ENCODE measurements at regions not wholly inside any gene's neighbourhood (a gene's known extent, or its start where the extent isn't known, plus 50 kb on each side); places are given as distances from the start of the nearest gene placed in this dataset.

DNA sequence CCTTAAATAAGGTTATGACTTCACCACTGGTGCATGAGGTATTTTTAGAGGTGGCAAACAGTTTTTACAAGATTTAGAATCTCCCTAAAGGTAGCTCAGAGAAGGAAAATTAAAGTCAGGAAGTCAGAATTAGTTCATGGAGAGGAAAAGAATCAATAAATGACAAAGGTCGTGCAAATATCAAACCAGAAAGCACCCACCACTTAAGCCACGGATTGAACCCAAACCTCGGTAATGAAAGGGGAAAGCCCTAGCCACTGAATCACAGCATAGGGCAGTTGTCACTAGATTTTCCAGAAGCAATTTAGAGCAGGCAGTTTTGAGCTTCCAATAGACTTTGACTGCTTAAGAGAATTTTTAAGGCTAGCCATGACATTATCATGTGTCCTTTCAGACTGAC, 1590.4 kb downstream of the SLITRK1 start:
- TF ChIP-seq RCOR1 (IDR thresholded peaks at IDR 0.05; ENCODE audit: insufficient replicate concordance, low read length), result no peak
- TF ChIP-seq, protein P1, sequence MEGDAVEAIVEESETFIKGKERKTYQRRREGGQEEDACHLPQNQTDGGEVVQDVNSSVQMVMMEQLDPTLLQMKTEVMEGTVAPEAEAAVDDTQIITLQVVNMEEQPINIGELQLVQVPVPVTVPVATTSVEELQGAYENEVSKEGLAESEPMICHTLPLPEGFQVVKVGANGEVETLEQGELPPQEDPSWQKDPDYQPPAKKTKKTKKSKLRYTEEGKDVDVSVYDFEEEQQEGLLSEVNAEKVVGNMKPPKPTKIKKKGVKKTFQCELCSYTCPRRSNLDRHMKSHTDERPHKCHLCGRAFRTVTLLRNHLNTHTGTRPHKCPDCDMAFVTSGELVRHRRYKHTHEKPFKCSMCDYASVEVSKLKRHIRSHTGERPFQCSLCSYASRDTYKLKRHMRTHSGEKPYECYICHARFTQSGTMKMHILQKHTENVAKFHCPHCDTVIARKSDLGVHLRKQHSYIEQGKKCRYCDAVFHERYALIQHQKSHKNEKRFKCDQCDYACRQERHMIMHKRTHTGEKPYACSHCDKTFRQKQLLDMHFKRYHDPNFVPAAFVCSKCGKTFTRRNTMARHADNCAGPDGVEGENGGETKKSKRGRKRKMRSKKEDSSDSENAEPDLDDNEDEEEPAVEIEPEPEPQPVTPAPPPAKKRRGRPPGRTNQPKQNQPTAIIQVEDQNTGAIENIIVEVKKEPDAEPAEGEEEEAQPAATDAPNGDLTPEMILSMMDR (conservative IDR thresholded peaks at IDR 0.05; ENCODE audit: low read depth, low read length), result no peak
- TF ChIP-seq MXI1 (IDR thresholded peaks at IDR 0.05; ENCODE audit: borderline replicate concordance, low read depth, low read length), result no peak
- TF ChIP-seq CEBPB (IDR thresholded peaks at IDR 0.05; ENCODE audit: low read depth, low read length), result no peak
- no peak for TF ChIP-seq POLR2A (IDR thresholded peaks at IDR 0.05; ENCODE audit: low read depth, low read length)
- no peak for TF ChIP-seq RAD21 (IDR thresholded peaks at IDR 0.05; ENCODE audit: low read length)
- TF ChIP-seq BHLHE40 (IDR thresholded peaks at IDR 0.05; ENCODE audit: low read depth, low read length), result no peak
- TF ChIP-seq SMC3 (IDR thresholded peaks at IDR 0.05; ENCODE audit: low read depth, low read length), result no peak

Data from IMR-90 (cell line).